Astrocyte (in vitro differentiated cells and primary cell): ENCODE measurements at regions not wholly inside any gene's neighbourhood (a gene's known extent, or its start where the extent isn't known, plus 50 kb on each side); places are given as distances from the start of the nearest gene placed in this dataset.
"Not testable (repeated sequence)": the region's sequence is repeated elsewhere in the genome, so short reads cannot be mapped to it uniquely, and the experiment has no call there.

Experiments
- DNase-seq: peaks from one replicate; pipeline ENCODE4 v3.0.0-alpha.2; 2010; ENCODE audit warnings: low read depth
- FAIRE-seq: peaks from 2 replicates; lab custom pipeline; 2011; peaks lifted over from hg19 to GRCh38; lab: Jason Lieb, UNC
- H2AFZ ChIP-seq: 2 replicates; pipeline ENCODE4 v1.6.0; 2012; ENCODE audit warnings: low read depth, low read length, inconsistent platforms
- H3K27ac ChIP-seq: 2 replicates; pipeline ENCODE4 v1.5.1; 2011; ENCODE audit warnings: low read depth, low read length, inconsistent platforms
- H3K27me3 ChIP-seq: 2 replicates; pipeline ENCODE4 v1.6.0; 2011; ENCODE audit warnings: low read length, inconsistent platforms; ENCODE audit not compliant: insufficient read depth
- H3K36me3 ChIP-seq: 2 replicates; pipeline ENCODE4 v1.5.1; 2011; ENCODE audit warnings: low read length, inconsistent platforms; ENCODE audit not compliant: insufficient read depth
- H3K4me1 ChIP-seq: 2 replicates; pipeline ENCODE4 v1.5.1; 2011; ENCODE audit warnings: low read length, inconsistent platforms; ENCODE audit not compliant: insufficient read depth
- H3K4me2 ChIP-seq: 2 replicates; pipeline ENCODE4 v1.6.0; 2012; ENCODE audit warnings: low read length, inconsistent platforms
- H3K4me3 ChIP-seq: 2 replicates; pipeline ENCODE4 v1.5.1; 2011; ENCODE audit warnings: low read depth, mild to moderate bottlenecking, low read length, inconsistent platforms; ENCODE audit not compliant: insufficient read depth
- H3K79me2 ChIP-seq: 2 replicates; pipeline ENCODE4 v1.6.0; 2012; ENCODE audit warnings: mild to moderate bottlenecking, low read length, inconsistent platforms; ENCODE audit not compliant: insufficient read depth
- H3K9ac ChIP-seq: 2 replicates; pipeline ENCODE4 v1.6.0; 2012; ENCODE audit warnings: mild to moderate bottlenecking, low read length, inconsistent platforms
- H3K9me3 ChIP-seq: 2 replicates; pipeline ENCODE4 v1.5.1; 2012; ENCODE audit warnings: low read depth, mild to moderate bottlenecking, low read length, inconsistent platforms; ENCODE audit not compliant: insufficient read depth
- H4K20me1 ChIP-seq: 2 replicates; pipeline ENCODE4 v1.6.0; 2012; ENCODE audit warnings: low read length, inconsistent platforms; ENCODE audit not compliant: insufficient read depth
- H3K27ac Mint-ChIP-seq: one replicate; pipeline ENCODE4 v1.8.0; 2021; ENCODE audit warnings: mild to moderate bottlenecking, mixed read lengths; ENCODE audit not compliant: unreplicated experiment
- H3K27me3 Mint-ChIP-seq: one replicate; pipeline ENCODE4 v1.8.0; 2021; ENCODE audit warnings: low read depth, mixed read lengths; ENCODE audit not compliant: unreplicated experiment
- H3K36me3 Mint-ChIP-seq: one replicate; pipeline ENCODE4 v1.8.0; 2021; ENCODE audit warnings: low read depth, mixed read lengths; ENCODE audit not compliant: unreplicated experiment
- H3K4me1 Mint-ChIP-seq: one replicate; pipeline ENCODE4 v1.8.0; 2021; ENCODE audit warnings: low read depth, mixed read lengths; ENCODE audit not compliant: unreplicated experiment
- H3K4me3 Mint-ChIP-seq: one replicate; pipeline ENCODE4 v1.8.0; 2021; ENCODE audit warnings: mild to moderate bottlenecking, moderate library complexity, mixed read lengths; ENCODE audit not compliant: unreplicated experiment
- H3K9me3 Mint-ChIP-seq: one replicate; pipeline ENCODE4 v1.8.0; 2021; ENCODE audit warnings: mild to moderate bottlenecking, mixed read lengths; ENCODE audit not compliant: unreplicated experiment
- EZH2 ChIP-seq: IDR thresholded peaks from 2 replicates; pipeline ENCODE4 v1.6.1; 2012; ENCODE audit warnings: mild to moderate bottlenecking, low read length, inconsistent platforms; ENCODE audit not compliant: insufficient read depth
- TF ChIP-seq, protein P1 (sequence below): IDR thresholded peaks from 2 replicates; pipeline ENCODE4 v1.5.1; 2011; ENCODE audit warnings: low read depth, mild to moderate bottlenecking, inconsistent platforms, low read length, moderate library complexity; ENCODE audit not compliant: insufficient read depth

DNA sequence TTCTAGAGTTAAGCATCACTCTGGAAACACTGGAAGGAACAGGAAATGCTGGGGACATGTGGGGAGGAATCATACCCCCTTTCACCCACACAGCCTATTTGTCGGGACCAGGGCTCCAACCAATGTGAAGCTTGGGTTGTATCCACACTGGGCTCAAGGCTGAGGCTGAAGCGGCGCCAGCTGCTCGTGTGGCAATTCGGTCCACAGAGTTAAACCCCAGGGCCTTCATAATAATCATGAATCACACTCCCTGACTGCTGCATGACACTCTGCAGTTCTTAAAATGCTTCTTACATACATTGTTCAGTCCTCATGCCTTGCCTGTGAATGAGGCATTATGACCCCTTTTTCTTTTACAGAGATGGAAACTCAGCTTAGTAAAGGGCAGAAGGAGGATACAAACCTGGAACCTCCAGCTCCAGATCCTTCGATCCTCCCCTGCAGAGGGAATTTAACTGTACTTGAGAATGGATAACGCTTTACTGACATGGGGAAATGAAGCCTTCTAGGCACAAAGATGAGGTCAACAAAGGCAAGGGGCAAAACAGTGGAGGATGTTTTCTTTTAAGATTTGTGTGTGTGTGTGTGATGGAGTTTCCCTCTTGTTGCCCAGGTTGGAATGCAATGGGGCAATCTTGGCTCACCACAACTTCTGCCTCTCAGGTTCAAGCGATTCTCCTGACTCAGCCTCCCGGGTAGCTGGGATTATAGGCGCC is 72.7 kb downstream of the SOX9 start:
- no peak for TF ChIP-seq EZH2
- TF ChIP-seq, protein P1, sequence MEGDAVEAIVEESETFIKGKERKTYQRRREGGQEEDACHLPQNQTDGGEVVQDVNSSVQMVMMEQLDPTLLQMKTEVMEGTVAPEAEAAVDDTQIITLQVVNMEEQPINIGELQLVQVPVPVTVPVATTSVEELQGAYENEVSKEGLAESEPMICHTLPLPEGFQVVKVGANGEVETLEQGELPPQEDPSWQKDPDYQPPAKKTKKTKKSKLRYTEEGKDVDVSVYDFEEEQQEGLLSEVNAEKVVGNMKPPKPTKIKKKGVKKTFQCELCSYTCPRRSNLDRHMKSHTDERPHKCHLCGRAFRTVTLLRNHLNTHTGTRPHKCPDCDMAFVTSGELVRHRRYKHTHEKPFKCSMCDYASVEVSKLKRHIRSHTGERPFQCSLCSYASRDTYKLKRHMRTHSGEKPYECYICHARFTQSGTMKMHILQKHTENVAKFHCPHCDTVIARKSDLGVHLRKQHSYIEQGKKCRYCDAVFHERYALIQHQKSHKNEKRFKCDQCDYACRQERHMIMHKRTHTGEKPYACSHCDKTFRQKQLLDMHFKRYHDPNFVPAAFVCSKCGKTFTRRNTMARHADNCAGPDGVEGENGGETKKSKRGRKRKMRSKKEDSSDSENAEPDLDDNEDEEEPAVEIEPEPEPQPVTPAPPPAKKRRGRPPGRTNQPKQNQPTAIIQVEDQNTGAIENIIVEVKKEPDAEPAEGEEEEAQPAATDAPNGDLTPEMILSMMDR, result no peak

GRCh38 chr17:72194107-72194440 is 73.3 kb downstream of the SOX9 start:
- not testable (repeated sequence) for H3K27me3 Mint-ChIP-seq, H3K9me3 ChIP-seq, H3K27ac Mint-ChIP-seq, DNase-seq, H3K79me2 ChIP-seq, H3K36me3 Mint-ChIP-seq, FAIRE-seq, H4K20me1 ChIP-seq, H3K9ac ChIP-seq, H2AFZ ChIP-seq, H3K9me3 Mint-ChIP-seq, H3K27ac ChIP-seq, H3K27me3 ChIP-seq, H3K4me2 ChIP-seq, H3K36me3 ChIP-seq, H3K4me3 Mint-ChIP-seq, H3K4me3 ChIP-seq
- peaks cover 25% of the 10 kb centered on the region for H3K4me1 Mint-ChIP-seq
- H3K4me1 ChIP-seq, result peaks cover 20% of the 10 kb centered on the region

More for the DNA sequence above, 72.7 kb downstream of the SOX9 start:
- FAIRE-seq, result no peak
- H3K36me3 ChIP-seq, result no peaks in the 10 kb centered on the region
- H3K4me2 ChIP-seq, result peak overlapping the region; percentile 47
- Mint-ChIP-seq H3K9me3 (peaks cover 2% of the 10 kb centered on the region), H3K27me3 (no peaks in the 10 kb centered on the region), H3K36me3 (no peaks in the 10 kb centered on the region), H3K4me3 (no peak overlapping the region), H3K27ac (no peak overlapping the region), H3K4me1 (peaks cover 25% of the 10 kb centered on the region)
- H3K27ac ChIP-seq, result peak overlapping the region; percentile 56
- H3K27me3 ChIP-seq, result no peaks in the 10 kb centered on the region
- no peak overlapping the region for H3K4me3 ChIP-seq
- H4K20me1 ChIP-seq, result no peaks in the 10 kb centered on the region
- H3K79me2 ChIP-seq, result no peaks in the 10 kb centered on the region
- H3K4me1 ChIP-seq, result peaks cover 20% of the 10 kb centered on the region
- H3K9ac ChIP-seq, result peak overlapping the region; percentile 12
- H2AFZ ChIP-seq, result peak overlapping the region; percentile 21
- DNase-seq, result peak; percentile 50
- H3K9me3 ChIP-seq, result no peaks in the 10 kb centered on the region

GRCh38 chr17:72199256-72199655 is 78.4 kb downstream of the SOX9 start:
- Histone ChIP-seq H4K20me1 (no peaks in the 10 kb centered on the region), H3K9ac (no peak overlapping the region), H3K9me3 (no peaks in the 10 kb centered on the region), H2AFZ (no peak overlapping the region), H3K27me3 (peaks cover 2% of the 10 kb centered on the region), H3K36me3 (no peaks in the 10 kb centered on the region), H3K4me3 (no peak overlapping the region), H3K27ac (no peak overlapping the region), H3K79me2 (no peaks in the 10 kb centered on the region), H3K4me2 (no peak overlapping the region), H3K4me1 (no peaks in the 10 kb centered on the region)
- Mint-ChIP-seq H3K27ac (no peak overlapping the region), H3K27me3 (no peaks in the 10 kb centered on the region), H3K4me3 (no peak overlapping the region), H3K9me3 (no peaks in the 10 kb centered on the region), H3K36me3 (no peaks in the 10 kb centered on the region), H3K4me1 (peaks cover 4% of the 10 kb centered on the region)
- FAIRE-seq, result no peak
- TF ChIP-seq, protein P1, result no peak
- no peak for TF ChIP-seq EZH2
- no peak for DNase-seq
